Glutamatergic neuron (in vitro differentiated cells): ENCODE measurements at regions not wholly inside any gene's neighbourhood (a gene's known extent, or its start where the extent isn't known, plus 50 kb on each side); places are given as distances from the start of the nearest gene placed in this dataset.
"Not testable (repeated sequence)": the region's sequence is repeated elsewhere in the genome, so short reads cannot be mapped to it uniquely, and the experiment has no call there.

Experiments used
- DNase-seq: peaks from one replicate; pipeline ENCODE4 v3.0.0; 2022
- H3K27ac Mint-ChIP-seq: one replicate; pipeline ENCODE4 v1.8.0; 2020; ENCODE audit warnings: mild to moderate bottlenecking, mixed read lengths, inconsistent platforms; ENCODE audit not compliant: unreplicated experiment
- H3K27me3 Mint-ChIP-seq: one replicate; pipeline ENCODE4 v1.8.0; 2020; ENCODE audit warnings: mild to moderate bottlenecking, moderate library complexity, mixed read lengths, inconsistent platforms; ENCODE audit not compliant: unreplicated experiment
- H3K36me3 Mint-ChIP-seq: one replicate; pipeline ENCODE4 v1.8.0; 2020; ENCODE audit warnings: mild to moderate bottlenecking, mixed read lengths, inconsistent platforms; ENCODE audit not compliant: unreplicated experiment
- H3K4me1 Mint-ChIP-seq: one replicate; pipeline ENCODE4 v1.8.0; 2020; ENCODE audit warnings: mild to moderate bottlenecking, low read depth, mixed read lengths, inconsistent platforms; ENCODE audit not compliant: unreplicated experiment
- H3K4me3 Mint-ChIP-seq: one replicate; pipeline ENCODE4 v1.8.0; 2020; ENCODE audit warnings: mild to moderate bottlenecking, mixed read lengths, inconsistent platforms; ENCODE audit not compliant: unreplicated experiment
- H3K9me3 Mint-ChIP-seq: one replicate; pipeline ENCODE4 v1.8.0; 2020; ENCODE audit warnings: mild to moderate bottlenecking, moderate library complexity, mixed read lengths, inconsistent platforms; ENCODE audit not compliant: unreplicated experiment
- CTCF ChIP-seq: fragments of 200-600 bp; sonication (generic); IDR thresholded peaks from one replicate; pipeline ENCODE4 v1.5.0; 2021; ENCODE audit not compliant: partially characterized antibody, unreplicated experiment

GRCh38 chr4:33737726-33738125 lies 2506.6 kb downstream of the ARAP2 start:
- H3K27me3 Mint-ChIP-seq = peaks cover 2% of the 10 kb centered on the region
- no peaks in the 10 kb centered on the region for H3K4me1 Mint-ChIP-seq
- H3K27ac Mint-ChIP-seq = no peak overlapping the region
- peaks cover 2% of the 10 kb centered on the region for H3K9me3 Mint-ChIP-seq
- H3K36me3 Mint-ChIP-seq = peaks cover 4% of the 10 kb centered on the region
- no peak overlapping the region for H3K4me3 Mint-ChIP-seq
- no peak for DNase-seq
- no peak for TF ChIP-seq CTCF

GRCh38 chr4:33739884-33740632 lies 2504.3 kb downstream of the ARAP2 start:
- H3K4me1 Mint-ChIP-seq = no peaks in the 10 kb centered on the region
- no peak for DNase-seq
- H3K9me3 Mint-ChIP-seq = peaks cover 2% of the 10 kb centered on the region
- H3K27ac Mint-ChIP-seq = no peak overlapping the region
- no peaks in the 10 kb centered on the region for H3K36me3 Mint-ChIP-seq
- peaks cover 2% of the 10 kb centered on the region for H3K27me3 Mint-ChIP-seq
- no peak for TF ChIP-seq CTCF
- H3K4me3 Mint-ChIP-seq = no peak overlapping the region

GRCh38 chr4:33740871-33741270 lies 2503.4 kb downstream of the ARAP2 start:
- not testable (repeated sequence) for H3K27ac Mint-ChIP-seq

GRCh38 chr4:33746979-33747378 lies 2497.3 kb downstream of the ARAP2 start:
- no peaks in the 10 kb centered on the region for H3K36me3 Mint-ChIP-seq
- no peaks in the 10 kb centered on the region for H3K27me3 Mint-ChIP-seq
- H3K4me1 Mint-ChIP-seq = peaks cover 3% of the 10 kb centered on the region
- H3K9me3 Mint-ChIP-seq = no peaks in the 10 kb centered on the region
- H3K27ac Mint-ChIP-seq = no peak overlapping the region
- H3K4me3 Mint-ChIP-seq = no peak overlapping the region
- no peak for DNase-seq
- TF ChIP-seq CTCF = no peak

More at GRCh38 chr4:33740871-33741270, 2503.4 kb downstream of the ARAP2 start:
- not testable (repeated sequence) for DNase-seq, H3K4me3 Mint-ChIP-seq, H3K9me3 Mint-ChIP-seq, H3K27me3 Mint-ChIP-seq, H3K36me3 Mint-ChIP-seq, H3K4me1 Mint-ChIP-seq

GRCh38 chr4:33751050-33751449 lies 2493.3 kb downstream of the ARAP2 start:
- H3K4me3 Mint-ChIP-seq = no peak overlapping the region
- H3K27me3 Mint-ChIP-seq = no peaks in the 10 kb centered on the region
- H3K36me3 Mint-ChIP-seq = no peaks in the 10 kb centered on the region

More at GRCh38 chr4:33751050-33751449, 2493.3 kb downstream of the ARAP2 start:
- no peak for TF ChIP-seq CTCF
- Mint-ChIP-seq H3K4me1 (peaks cover 3% of the 10 kb centered on the region), H3K9me3 (no peaks in the 10 kb centered on the region), H3K27ac (no peak overlapping the region)
- DNase-seq = no peak
